Bronchial epithelial cell (primary cell): ENCODE measurements at regions not wholly inside any gene's neighbourhood (a gene's known extent, or its start where the extent isn't known, plus 50 kb on each side); places are given as distances from the start of the nearest gene placed in this dataset.

Source experiments
- DNase-seq: peaks from one replicate; pipeline ENCODE4 v3.0.0-alpha.2; 2010; ENCODE audit warnings: low read depth
- FAIRE-seq: peaks from 2 replicates; lab custom pipeline; 2011; peaks lifted over from hg19 to GRCh38; lab: Jason Lieb, UNC
- H3K27me3 ChIP-seq: 2 replicates; pipeline ENCODE4 v1.5.1; 2011; ENCODE audit warnings: low read length; ENCODE audit not compliant: control insufficient read depth, insufficient read depth
- H3K36me3 ChIP-seq: 2 replicates; pipeline ENCODE4 v1.5.1; 2011; ENCODE audit warnings: low read length; ENCODE audit not compliant: control insufficient read depth, insufficient read depth
- H3K4me3 ChIP-seq: 2 replicates; pipeline ENCODE4 v1.5.1; 2011; ENCODE audit warnings: mild to moderate bottlenecking, low read depth, low read length, control low read depth
- TF ChIP-seq, protein P1 (sequence below): IDR thresholded peaks from 2 replicates; pipeline ENCODE4 v1.5.1; 2011; ENCODE audit warnings: mild to moderate bottlenecking, moderate library complexity, low read length, control low read depth, inconsistent platforms; ENCODE audit not compliant: insufficient read depth, severe bottlenecking

DNA sequence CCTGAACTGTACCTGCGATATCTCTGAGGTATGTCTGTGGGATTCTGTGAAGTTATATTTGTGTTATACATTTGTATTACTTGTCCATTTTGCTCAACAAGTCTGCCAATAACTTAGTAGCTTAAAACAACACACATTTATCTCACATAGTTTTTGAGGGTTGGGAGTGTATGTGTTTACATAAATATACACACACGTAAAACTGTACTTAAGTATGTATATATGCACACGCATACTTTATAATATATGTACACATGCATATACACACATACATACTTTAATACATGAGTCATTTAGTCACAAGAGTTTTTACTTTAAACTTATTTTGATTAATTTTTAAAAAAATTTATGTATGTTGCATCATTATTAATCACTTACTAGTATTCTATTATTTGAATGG lies 205.9 kb upstream of the EDIL3 start:
- H3K4me3 ChIP-seq: no peak overlapping the region
- FAIRE-seq (no peak), DNase-seq (no peak)
- H3K27me3 ChIP-seq: no peaks in the 10 kb centered on the region
- H3K36me3 ChIP-seq: no peaks in the 10 kb centered on the region
- TF ChIP-seq, protein P1, sequence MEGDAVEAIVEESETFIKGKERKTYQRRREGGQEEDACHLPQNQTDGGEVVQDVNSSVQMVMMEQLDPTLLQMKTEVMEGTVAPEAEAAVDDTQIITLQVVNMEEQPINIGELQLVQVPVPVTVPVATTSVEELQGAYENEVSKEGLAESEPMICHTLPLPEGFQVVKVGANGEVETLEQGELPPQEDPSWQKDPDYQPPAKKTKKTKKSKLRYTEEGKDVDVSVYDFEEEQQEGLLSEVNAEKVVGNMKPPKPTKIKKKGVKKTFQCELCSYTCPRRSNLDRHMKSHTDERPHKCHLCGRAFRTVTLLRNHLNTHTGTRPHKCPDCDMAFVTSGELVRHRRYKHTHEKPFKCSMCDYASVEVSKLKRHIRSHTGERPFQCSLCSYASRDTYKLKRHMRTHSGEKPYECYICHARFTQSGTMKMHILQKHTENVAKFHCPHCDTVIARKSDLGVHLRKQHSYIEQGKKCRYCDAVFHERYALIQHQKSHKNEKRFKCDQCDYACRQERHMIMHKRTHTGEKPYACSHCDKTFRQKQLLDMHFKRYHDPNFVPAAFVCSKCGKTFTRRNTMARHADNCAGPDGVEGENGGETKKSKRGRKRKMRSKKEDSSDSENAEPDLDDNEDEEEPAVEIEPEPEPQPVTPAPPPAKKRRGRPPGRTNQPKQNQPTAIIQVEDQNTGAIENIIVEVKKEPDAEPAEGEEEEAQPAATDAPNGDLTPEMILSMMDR: no peak

DNA sequence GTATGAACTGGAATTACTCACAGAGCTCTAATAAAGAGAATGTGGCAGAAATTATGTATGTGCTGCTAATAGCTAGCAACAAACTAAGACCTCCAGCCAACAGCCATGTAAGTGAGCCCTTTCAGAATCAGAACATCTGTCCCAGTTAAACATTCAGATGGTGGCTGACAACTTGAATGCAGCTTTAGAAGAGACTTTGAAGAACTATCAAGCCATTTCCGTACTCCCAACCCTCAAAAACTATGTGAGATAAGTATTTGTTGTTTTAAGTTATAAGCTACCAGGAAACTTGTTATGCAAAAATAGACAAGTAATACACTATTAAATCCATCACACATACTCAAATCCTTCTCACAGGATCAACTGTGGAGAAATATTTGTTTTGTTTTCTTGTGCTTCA lies 205.2 kb upstream of the EDIL3 start:
- Histone ChIP-seq H3K4me3 (no peak overlapping the region), H3K36me3 (no peaks in the 10 kb centered on the region), H3K27me3 (no peaks in the 10 kb centered on the region)
- DNase-seq (no peak), FAIRE-seq (no peak)
- TF ChIP-seq, protein P1: no peak

DNA sequence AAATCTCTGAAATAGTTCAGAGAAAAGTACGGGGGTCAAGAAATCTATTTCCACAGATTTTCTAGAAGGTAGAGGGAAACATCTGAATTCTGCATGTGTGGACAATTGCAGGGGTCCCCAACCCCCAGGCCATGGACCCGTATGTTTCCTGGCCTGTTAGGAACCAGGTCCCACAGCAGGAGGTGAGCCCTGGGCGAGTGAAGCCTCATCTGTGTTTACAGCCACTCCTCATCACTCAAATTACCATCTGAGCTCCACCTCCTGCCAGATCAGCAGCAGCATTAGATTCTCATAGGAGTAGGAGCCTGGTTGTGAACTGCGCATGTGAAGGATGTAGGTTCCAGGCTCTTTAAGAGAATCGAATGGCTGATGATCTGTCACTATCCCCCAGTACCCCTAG lies 200.5 kb upstream of the EDIL3 start:
- H3K36me3 ChIP-seq: no peaks in the 10 kb centered on the region
- DNase-seq (no peak), FAIRE-seq (no peak)
- no peak overlapping the region for H3K4me3 ChIP-seq
- TF ChIP-seq, protein P1: no peak
- no peaks in the 10 kb centered on the region for H3K27me3 ChIP-seq

DNA sequence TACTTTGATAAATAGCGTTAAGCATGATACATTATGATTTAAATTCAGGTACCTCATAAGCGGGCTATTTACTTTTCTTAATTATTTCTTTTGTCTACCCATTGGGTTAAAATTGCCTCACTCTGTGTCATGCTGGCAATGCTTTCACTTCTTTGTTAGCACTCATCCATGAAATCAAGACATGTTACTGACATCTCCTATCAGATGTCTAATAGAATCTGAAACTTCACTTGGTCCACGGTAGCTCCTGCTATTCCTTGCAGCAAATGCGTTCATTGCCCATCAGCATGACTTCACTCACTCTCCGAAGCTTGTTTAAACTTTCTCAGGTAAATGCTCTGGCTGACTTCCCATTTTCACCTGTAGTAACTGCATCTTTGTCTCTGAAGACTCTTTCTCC lies 193.5 kb upstream of the EDIL3 start:
- DNase-seq (no peak), FAIRE-seq (no peak)
- Histone ChIP-seq H3K27me3 (no peaks in the 10 kb centered on the region), H3K36me3 (no peaks in the 10 kb centered on the region), H3K4me3 (no peak overlapping the region)
- TF ChIP-seq, protein P1: no peak

DNA sequence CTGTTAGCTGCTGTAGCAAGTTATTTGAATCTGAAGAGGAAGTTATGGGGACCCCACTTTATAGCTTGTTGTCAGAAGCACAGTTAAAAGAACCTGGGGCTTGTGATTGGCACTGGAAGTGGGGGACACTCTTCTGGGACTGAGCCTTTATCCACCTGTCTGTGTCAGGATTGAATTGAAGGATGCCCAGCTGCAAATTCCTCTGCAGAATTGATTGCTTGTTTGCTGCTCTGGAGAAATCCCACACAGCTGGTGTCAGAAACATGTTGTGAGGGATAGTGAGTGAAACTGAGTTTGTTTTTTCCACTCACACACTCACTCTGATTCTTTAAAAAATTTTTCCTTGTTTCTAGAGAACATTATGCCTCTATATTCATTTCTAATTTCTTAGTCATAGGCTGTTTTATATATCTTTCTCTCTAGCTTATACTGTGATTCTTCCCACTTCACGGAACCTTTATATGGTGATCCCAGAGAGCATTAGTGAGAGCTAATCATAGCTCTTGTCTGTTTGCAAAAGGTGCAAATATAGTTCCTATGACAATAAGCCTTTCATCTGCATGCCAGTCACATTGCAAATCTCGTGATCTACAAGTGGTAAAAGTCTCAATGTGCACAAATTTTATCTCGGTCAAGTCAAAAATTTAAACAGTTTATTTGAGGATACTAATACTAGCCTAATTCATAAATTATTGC lies 188.5 kb upstream of the EDIL3 start:
- no peak for FAIRE-seq
- DNase-seq: no peak
- H3K27me3 ChIP-seq: no peaks in the 10 kb centered on the region
- TF ChIP-seq, protein P1: no peak
- no peaks in the 10 kb centered on the region for H3K36me3 ChIP-seq
- no peak overlapping the region for H3K4me3 ChIP-seq

DNA sequence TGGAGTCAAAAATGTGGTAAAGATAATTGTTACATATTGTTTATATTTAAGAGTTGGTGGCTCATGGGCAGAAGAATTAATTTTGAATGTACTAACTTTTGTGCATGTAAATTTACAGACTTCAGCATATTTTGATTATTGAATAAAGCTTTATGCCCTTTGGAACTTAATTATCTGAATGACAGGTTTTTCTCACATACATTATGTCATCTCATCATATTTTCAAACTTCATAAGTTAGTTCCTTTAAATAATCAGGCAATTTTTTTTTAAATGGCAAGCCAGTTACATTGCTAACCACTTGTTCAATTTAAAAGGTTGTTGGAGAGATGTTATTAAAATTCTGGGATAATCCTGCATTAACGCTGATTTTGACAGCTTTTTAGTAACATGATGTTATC lies 184.6 kb upstream of the EDIL3 start:
- Histone ChIP-seq H3K4me3 (no peak overlapping the region), H3K27me3 (no peaks in the 10 kb centered on the region), H3K36me3 (no peaks in the 10 kb centered on the region)
- FAIRE-seq (no peak), DNase-seq (no peak)
- TF ChIP-seq, protein P1: no peak
